Activated T-cell treated with anti-CD3 and anti-CD28 coated beads, Interleukin-2, amount 50 U/mL, for 48 hours (primary cell): ENCODE measurements at regions not wholly inside any gene's neighbourhood (a gene's known extent, or its start where the extent isn't known, plus 50 kb on each side); places are given as distances from the start of the nearest gene placed in this dataset.

Source experiments
- DNase-seq, 2 experiments: peaks; one replicate each; pipeline ENCODE4 v3.0.0-alpha.2; 2020

DNA sequence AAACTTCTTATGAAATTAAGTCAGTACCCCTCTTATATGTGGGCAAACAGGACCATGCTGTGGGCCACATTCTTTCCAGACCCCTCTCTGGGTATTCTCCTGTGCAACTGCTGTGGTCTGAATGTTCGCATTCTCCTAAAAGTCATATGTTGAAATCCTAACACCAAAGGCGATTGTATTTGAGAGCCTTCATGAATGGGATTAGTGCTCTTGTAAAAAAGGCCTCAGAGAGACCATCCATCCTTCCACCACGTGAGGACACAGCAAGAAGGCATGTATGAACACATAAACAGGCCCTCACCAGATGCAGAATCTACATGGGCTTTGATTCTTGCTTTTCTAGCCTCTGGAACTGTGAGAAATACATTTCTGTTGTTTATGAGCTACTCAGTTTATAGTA, 68.0 kb upstream of the NAALADL2 start:
- no peak for DNase-seq

DNA sequence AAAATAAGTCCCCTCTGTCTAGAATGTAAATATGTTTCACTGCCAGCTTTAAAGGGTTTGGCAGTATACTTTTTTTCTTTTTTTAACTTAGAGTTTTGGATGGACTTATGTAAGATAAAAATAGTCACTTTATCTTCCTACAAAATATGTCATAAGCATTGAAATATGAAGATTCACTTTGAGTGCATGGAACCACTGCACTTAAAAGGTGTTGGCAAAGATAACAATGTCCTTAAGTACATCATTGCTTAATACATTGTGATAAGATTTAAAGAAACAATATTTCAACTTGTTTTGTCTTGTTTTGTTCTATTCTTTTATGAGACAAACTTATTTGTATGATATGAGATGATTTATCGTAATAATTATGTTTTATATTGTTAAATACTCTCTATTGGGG, 66.3 kb upstream of the NAALADL2 start:
- no peak for DNase-seq
